Vagina (tissue), 2 donors: ENCODE measurements at regions not wholly inside any gene's neighbourhood (a gene's known extent, or its start where the extent isn't known, plus 50 kb on each side); places are given as distances from the start of the nearest gene placed in this dataset.

ENCODE experiments used
- DNase-seq, 2 donors: peaks; one replicate each; pipeline ENCODE4 v3.0.0-alpha.2; 2017; ENCODE audit errors: extremely low spot score in 2 of 2
- H3K27ac ChIP-seq: fragments of 200-600 bp; sonication (generic); one replicate; pipeline ENCODE4 v1.5.1; 2019
- H3K27me3 ChIP-seq: fragments of 200-600 bp; sonication (generic); one replicate; pipeline ENCODE4 v1.5.1; 2019
- H3K36me3 ChIP-seq, 2 donors: fragments of 200-600 bp; sonication (generic); one replicate each; pipeline ENCODE4 v1.5.1; 2017 to 2019
- H3K4me1 ChIP-seq: fragments of 200-600 bp; sonication (generic); one replicate; pipeline ENCODE4 v1.5.1; 2019
- H3K4me3 ChIP-seq, 2 donors: fragments of 200-600 bp; sonication (generic); 1 replicate in 1 of 2; 2 replicates in 1 of 2; pipeline ENCODE4 v1.5.1; 2016 to 2019
- H3K9me3 ChIP-seq: fragments of 200-600 bp; sonication (generic); one replicate; pipeline ENCODE4 v1.5.1; 2019
- CTCF ChIP-seq, 3 experiments: fragments of 450-650 bp in 2 of 3; fragments of 200-600 bp in 1 of 3; sonication (generic) in 1 of 3; IDR thresholded peaks; one replicate each; pipeline ENCODE4 v1.5.1; 2017 to 2019; ENCODE audit warnings: antibody characterized with exemption in 3 of 3, mild to moderate bottlenecking in 2 of 3, moderate library complexity in 2 of 3
- POLR2A ChIP-seq, 2 donors: fragments of 450-650 bp; IDR thresholded peaks; one replicate each; pipeline ENCODE4 v1.6.1; 2017; ENCODE audit warnings: antibody characterized with exemption in 2 of 2, mild to moderate bottlenecking in 2 of 2, moderate library complexity in 2 of 2
- POLR2AphosphoS5 ChIP-seq, 2 donors: sonication (generic); formaldehyde crosslinking; IDR thresholded peaks; one replicate each; pipeline ENCODE4 v1.9.0; 2017; ENCODE audit warnings: antibody characterized with exemption in 2 of 2, mild to moderate bottlenecking in 2 of 2, low read depth in 1 of 2; ENCODE audit not compliant: insufficient read depth in 1 of 2
- intact Hi-C: fragments of 100-400 bp; cut with DNase I; formaldehyde crosslinking; loops from one replicate; pipeline ENCODE4 v1.15.1; 2023

DNA sequence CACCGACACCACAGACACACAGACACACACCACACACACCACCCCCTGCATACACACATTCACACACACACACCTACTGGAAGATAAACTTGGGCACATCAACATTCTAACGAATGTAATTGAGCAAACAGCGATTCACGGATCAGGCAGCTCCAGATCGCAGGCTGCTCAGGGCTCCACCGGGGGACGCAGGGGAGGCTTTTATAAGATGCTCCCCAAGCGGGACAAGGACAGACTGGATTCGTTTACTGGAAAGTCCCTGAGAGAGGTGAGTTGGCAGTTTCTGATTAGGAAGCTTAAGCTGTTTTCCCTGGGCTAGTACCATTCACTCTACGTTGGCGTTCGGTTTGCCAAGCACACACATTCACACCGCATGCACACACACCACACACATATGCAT is 281.3 kb downstream of the IRF8 start:
- Histone ChIP-seq H3K36me3 (no peaks in the 10 kb centered on the region), H3K9me3 (no peaks in the 10 kb centered on the region), H3K4me1 (no peaks in the 10 kb centered on the region), H3K27ac (no peak overlapping the region), H3K4me3 (no peak overlapping the region), H3K27me3 (no peaks in the 10 kb centered on the region)
- no peak for TF ChIP-seq CTCF (IDR thresholded peaks at IDR 0.05)
- no peak for TF ChIP-seq POLR2AphosphoS5 (IDR thresholded peaks at IDR 0.05; ENCODE audit: insufficient read depth in 1 of 2, low read depth in 1 of 2)
- no peak for TF ChIP-seq POLR2A (IDR thresholded peaks at IDR 0.05)
- DNase-seq, result no peak
- intact Hi-C loops, result no loop called here

DNA sequence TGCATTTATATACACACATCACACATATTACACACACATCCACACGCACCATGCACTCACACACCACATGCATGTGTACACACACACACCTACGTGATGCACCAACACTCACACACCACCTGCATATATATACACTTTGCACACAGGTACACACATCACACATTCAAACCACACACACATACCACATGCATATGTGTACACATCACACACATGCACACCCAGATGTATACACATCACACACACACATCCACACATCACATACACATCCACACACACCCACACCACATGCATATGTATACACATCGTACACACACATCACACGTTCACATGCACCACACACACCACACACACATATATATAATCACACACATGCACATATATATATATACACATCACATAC is 281.8 kb downstream of the IRF8 start:
- Histone ChIP-seq H3K4me3 (no peak overlapping the region), H3K36me3 (no peaks in the 10 kb centered on the region), H3K27me3 (no peaks in the 10 kb centered on the region), H3K4me1 (no peaks in the 10 kb centered on the region), H3K9me3 (no peaks in the 10 kb centered on the region), H3K27ac (no peak overlapping the region)
- intact Hi-C loops, result no loop called here
- DNase-seq, result no peak
- TF ChIP-seq POLR2A (IDR thresholded peaks at IDR 0.05), result no peak
- TF ChIP-seq POLR2AphosphoS5 (IDR thresholded peaks at IDR 0.05; ENCODE audit: insufficient read depth in 1 of 2, low read depth in 1 of 2), result no peak
- no peak for TF ChIP-seq CTCF (IDR thresholded peaks at IDR 0.05)

GRCh38 chr16:86181526-86181925 is 282.6 kb downstream of the IRF8 start:
- Histone ChIP-seq H3K4me3 (no peak overlapping the region), H3K4me1 (no peaks in the 10 kb centered on the region), H3K27ac (no peak overlapping the region), H3K27me3 (no peaks in the 10 kb centered on the region), H3K36me3 (no peaks in the 10 kb centered on the region), H3K9me3 (no peaks in the 10 kb centered on the region)
- TF ChIP-seq POLR2AphosphoS5 (IDR thresholded peaks at IDR 0.05; ENCODE audit: insufficient read depth in 1 of 2, low read depth in 1 of 2), result no peak
- TF ChIP-seq POLR2A (IDR thresholded peaks at IDR 0.05), result no peak
- no peak for TF ChIP-seq CTCF (IDR thresholded peaks at IDR 0.05)
- intact Hi-C loops, result no loop called here
- no peak for DNase-seq

GRCh38 chr16:86184185-86184584 is 285.2 kb downstream of the IRF8 start:
- intact Hi-C loops, result no loop called here
- H3K27ac ChIP-seq, result no peak overlapping the region
- no peaks in the 10 kb centered on the region for H3K4me1 ChIP-seq
- H3K27me3 ChIP-seq, result no peaks in the 10 kb centered on the region
- H3K4me3 ChIP-seq, result no peak overlapping the region
- no peaks in the 10 kb centered on the region for H3K9me3 ChIP-seq
- TF ChIP-seq POLR2AphosphoS5 (IDR thresholded peaks at IDR 0.05; ENCODE audit: insufficient read depth in 1 of 2, low read depth in 1 of 2) (no peak), POLR2A (IDR thresholded peaks at IDR 0.05) (no peak), CTCF (IDR thresholded peaks at IDR 0.05) (no peak)
- H3K36me3 ChIP-seq, result no peaks in the 10 kb centered on the region
- no peak for DNase-seq

DNA sequence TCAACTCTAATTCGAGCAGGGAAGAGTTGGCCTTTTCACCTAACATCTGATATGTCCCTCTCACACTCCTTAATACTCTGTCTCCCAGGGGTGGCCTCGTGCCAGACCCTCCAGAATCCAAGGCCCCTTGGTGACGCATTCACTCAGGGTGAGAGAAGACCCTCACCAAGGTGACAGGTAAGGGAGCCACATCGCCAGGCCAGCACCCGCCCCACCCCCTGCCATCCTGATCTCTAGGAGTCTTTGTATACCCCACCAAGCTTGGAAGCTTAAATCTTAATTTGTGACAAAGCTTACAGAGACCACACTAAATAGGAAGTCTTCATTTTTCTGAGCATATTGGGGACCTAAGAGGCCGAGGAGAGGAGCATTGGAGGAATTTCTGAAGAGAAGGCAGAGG is 286.1 kb downstream of the IRF8 start:
- Histone ChIP-seq H3K9me3 (no peaks in the 10 kb centered on the region), H3K27ac (no peak overlapping the region), H3K4me1 (no peaks in the 10 kb centered on the region), H3K27me3 (no peaks in the 10 kb centered on the region), H3K36me3 (no peaks in the 10 kb centered on the region), H3K4me3 (no peak overlapping the region)
- DNase-seq, result no peak
- no peak for TF ChIP-seq POLR2AphosphoS5 (IDR thresholded peaks at IDR 0.05; ENCODE audit: insufficient read depth in 1 of 2, low read depth in 1 of 2)
- intact Hi-C loops, result no loop called here

- no peak for TF ChIP-seq POLR2A (IDR thresholded peaks at IDR 0.05)
Measured at GRCh38 chr16:86186313-86186712, 287.4 kb downstream of the IRF8 start.

More at GRCh38 chr16:86186313-86186712, 287.4 kb downstream of the IRF8 start:
- Histone ChIP-seq H3K36me3 (no peaks in the 10 kb centered on the region), H3K27ac (no peak overlapping the region), H3K4me3 (no peak overlapping the region), H3K27me3 (no peaks in the 10 kb centered on the region), H3K4me1 (no peaks in the 10 kb centered on the region), H3K9me3 (no peaks in the 10 kb centered on the region)
- intact Hi-C loops, result no loop called here
- no peak for DNase-seq
